ENCODE measurements at regions not wholly inside any gene's neighbourhood (a gene's known extent, or its start where the extent isn't known, plus 50 kb on each side); places are given as distances from the start of the nearest gene placed in this dataset.

DNA sequence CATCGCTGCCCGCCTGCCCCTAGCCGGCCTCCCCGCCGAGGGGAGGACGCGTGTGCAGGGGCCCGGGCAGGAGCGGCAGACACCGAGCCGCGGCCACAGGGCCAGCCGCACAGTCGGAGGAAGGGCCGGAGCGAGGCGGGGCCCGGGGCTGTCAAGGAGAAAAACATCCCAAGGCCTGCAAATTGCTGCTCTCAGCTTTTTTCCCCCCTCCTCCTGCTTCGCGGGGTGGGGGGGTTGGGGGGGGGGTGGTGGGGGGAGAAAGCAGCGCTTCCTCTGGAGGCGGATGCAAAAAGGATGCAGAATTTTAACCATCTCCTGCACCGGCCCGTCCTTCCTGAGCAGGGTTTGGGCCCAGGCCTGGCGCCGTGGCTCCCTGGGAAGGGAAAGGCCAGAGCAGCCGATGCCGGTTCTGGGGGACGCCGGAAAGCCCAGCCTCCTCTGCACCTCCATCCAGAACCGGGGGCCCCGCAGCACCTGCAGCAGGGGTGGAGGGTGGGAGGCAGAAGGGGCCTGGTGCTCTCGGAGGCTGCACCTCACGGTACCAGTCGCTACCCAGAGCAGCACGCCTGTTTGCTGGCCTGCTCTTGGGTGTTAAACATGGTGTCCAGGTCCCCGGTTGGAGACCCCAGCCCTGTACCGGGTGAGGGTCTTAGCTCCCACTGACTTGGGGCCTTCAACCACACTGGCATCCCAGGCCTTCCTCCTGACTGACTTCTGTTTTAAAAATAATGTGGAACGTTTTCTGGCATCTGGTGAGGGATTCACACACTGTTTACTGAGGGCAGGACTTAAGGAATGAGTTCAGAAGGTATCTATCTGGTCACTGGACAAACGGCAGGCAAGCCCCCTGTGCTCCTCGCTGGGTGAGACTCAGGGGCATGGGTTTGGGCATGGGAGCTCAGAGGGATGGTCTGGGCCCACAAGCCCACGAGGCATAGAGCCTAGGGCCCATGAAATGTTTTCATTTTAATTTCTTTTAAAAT is 77.4 kb upstream of the WNT7B start:
- DNase-seq, result peak in 1 of 2 experiments; percentile 51

GRCh38 chr22:46055181-46055875 is 78.4 kb upstream of the WNT7B start:
- peak in 1 of 2 experiments; percentile 27 for DNase-seq

- DNase-seq, result no peak
These were observed 79.1 kb upstream of the WNT7B start for GRCh38 chr22:46055911-46056545.

DNA sequence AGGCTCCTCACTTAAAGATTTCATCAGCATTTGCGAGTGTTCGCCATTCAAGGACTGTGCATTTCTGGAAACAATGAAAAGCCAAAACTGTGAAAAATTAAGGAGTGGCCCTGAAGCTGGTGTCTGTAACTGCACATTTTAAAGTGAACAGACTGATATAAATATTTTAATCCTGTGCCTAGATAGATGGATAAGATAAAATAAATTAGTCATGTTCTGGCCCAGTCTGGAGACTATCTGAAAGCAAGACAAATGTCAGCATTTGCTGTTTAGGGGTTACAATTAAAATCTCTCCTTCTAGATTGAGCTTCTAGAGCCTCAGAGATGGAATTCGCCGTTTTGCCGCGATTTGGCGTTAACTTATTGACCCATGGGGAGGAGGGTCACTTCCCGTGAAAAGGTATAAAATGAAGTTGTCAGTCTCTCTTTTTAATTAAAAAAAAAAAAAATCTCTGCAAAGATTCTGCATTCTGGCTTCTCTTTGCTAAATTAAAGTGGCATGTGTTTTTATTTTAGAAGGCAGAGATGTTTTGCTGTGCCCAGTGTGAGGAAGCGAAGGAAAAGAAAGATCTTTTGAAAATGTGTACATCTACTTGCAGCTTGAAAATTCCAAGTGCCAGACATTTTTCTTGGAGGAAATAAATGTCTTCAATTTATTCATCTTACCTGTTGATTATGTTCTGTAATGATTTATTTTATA is 79.7 kb upstream of the WNT7B start:
- DNase-seq, result no peak

DNA sequence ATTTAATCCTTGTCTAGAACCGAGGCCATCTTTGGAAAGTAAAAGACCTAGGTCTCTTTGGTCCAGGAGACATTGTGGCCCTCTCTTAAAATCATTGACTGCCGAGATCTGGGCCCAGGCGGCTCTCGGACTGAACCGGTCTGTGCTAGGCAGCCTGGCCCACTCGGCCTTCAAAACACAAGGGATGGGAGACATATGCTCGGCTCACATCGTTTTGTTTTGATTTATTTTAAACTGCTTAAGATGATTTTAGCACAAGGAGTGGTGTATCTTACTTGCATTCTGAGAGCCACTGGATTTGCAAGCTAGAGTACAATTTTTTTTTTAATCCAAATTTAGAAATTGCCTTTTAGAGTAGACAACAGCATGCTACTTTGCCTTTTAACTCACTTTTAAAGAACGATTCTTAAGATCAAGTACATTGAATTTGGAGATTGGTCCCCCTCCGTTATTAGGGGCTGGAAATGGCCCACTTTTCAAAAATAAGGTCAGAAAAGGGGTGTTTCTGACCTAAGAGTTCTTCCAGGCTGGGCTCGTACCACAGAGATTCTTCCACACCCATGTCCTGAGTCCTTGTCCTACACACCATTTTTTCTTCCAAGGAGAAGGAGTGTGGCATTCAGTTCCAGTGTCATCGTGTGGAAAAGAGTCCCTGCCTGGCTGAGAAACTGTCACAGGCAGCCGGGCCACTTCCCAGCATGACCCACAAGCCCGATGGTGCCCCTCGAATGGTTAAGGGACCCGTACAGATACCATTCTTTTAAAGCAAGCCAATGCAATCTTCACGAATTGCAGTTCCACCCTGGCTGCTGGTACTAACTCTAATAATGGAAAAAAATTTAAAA is 80.5 kb upstream of the WNT7B start:
- no peak for DNase-seq

- DNase-seq, result peak in 1 of 2 experiments; percentile 43
These were observed 81.1 kb upstream of the WNT7B start for GRCh38 chr22:46058091-46058420.

DNA sequence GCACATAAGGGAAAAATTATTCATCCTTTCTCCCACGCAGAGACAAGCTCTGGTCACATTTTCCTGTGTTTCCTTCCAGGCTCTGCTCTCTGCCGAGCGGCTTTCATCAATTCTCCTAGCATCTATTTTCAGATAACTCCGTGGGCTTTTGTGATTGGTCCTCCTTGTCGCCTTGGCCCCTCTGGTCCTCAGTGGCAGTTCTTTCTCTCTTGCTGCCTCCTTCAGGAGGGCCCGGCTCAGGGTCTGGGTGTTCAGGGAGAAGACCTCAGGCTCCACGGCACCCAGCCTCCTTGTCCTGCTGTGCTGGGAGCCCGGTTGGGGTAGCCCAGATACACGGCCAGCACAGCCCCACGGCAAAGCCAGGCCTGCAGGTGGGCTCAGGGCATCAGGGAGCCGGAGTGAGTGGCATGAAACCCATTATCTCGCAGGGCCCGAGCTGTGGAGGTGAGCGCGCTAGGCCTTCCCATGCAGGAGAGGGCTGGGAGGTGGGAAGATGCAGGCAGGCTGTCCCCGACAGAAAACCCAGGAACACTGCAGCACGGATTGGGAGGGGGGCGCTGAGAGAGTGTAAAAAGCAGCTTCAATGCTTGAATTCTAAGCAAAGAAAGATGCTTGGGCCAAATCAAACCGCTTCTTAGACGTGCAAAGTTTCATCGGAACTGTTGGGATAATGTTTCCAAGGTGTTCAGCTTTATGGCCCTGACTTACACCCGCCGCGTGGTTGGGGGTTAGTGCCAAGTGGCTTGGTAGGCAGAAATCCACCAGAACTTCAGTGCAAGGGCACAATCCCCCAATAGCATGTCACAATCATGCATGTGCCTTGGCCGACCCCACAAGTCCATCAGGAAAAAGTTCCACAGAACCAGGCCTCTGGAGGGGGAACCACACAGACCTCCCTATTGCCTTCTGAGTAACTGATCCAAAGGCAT is 81.9 kb upstream of the WNT7B start:
- no peak for DNase-seq

- DNase-seq, result no peak
These were observed 83.5 kb upstream of the WNT7B start for GRCh38 chr22:46060292-46061123.

- no peak for DNase-seq
These were observed 84.2 kb upstream of the WNT7B start for GRCh38 chr22:46061124-46061500.

DNA sequence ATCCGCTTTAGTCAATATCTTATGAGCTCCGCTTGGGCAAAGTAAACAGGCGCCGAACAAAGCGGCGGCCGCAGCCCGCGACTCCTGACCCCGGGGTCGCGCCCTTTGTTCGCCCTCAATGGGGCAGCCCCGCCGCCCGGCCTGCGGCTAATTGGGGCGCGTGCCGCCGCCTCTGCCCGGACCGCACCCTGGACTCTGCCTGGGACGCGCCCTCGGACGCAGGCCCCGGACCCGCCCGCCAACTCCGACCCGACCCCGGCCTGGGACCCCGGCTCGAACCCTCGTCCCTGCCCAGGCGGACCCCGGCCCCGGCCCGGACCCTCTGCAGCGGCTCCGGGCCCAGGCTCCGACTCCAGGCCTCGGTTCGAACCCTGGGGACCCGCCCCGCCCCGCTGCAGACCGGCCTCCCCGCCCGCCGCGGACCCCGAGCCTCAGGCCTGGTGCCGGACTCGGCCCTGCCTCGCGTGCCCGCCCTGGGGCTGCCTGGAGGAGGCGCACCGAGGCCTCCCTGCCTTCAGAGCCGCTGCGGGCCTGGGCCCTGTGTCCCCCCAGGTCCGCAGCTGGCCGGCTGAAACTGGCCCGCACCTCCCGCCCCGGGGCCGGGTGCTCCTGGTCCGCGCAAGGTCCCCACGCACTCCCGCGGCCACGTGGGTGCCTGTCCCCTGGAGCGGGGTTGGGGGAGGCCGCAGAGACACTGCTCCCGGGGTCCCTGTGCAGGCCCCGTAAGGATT is 84.7 kb upstream of the WNT7B start:
- DNase-seq, result no peak

GRCh38 chr22:46062232-46062615 is 85.3 kb upstream of the WNT7B start:
- no peak for DNase-seq

DNA sequence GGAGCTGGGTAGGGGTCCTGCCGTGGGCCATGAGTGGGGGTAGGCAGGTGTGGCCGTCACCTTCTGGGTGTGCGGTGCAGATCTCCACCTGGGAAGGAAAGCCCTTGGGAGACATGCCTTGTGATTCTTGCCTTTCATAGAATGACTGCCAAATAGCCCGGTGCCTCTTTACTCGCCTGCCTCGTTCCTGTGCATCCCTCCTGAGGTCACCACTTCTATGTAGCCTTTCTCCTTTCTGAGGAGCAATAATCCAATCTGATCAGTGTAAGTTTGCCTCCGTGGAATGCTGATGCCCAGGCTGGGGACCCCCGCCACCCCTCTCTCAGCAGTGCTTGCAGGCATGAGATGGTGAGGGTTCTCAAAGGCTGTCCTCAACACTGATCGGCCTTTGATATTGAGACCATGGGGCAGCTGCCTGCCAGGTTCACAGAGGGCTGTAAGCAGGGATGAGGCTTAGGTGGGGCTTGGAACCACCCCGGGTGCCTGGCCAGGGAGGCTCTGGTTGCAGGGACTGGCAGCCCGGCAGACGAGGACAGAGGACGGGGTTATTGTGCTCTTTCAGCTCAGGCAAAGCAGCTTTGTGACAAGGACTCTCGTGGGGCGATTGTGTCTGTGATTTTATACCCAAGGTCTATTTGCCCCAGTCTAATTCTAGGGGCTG is 86.1 kb upstream of the WNT7B start:
- no peak for DNase-seq

- no peak for DNase-seq
These were observed 86.5 kb upstream of the PPARA start for GRCh38 chr22:46063846-46064227.

DNA sequence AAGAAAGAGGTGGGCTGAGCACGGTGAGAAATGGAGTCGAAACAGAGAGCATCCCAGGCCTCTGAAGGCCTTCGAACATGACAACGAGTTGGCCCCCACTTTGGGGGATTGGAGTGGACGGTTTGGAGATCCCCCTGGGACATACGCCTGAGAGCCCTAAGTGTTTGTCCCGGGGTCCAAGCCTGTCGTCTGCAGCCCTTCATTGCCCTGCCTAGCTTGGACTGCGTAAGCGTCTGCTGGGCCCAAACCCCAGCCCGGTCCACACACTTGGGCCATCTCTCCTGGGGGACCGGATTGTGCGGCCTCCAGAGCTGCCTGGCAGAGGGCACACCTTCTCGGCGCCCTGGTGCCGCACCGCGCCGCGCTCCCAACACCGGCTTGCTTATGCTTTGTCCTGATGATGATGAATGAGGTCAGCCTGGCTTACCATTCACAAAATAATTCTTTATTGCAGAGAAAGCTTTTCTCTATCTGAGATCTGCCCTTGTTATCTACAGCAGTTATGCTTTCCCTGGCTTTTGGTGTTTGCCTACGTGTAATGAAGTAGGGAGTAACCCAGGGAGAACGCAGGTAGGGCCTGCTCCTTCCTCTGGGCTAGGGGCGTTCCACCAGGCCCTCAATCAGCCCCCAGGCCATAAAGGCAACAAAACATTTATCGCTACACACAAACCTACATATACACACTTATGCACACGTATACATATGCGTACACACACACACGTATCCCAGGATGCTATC is 85.9 kb upstream of the PPARA start:
- no peak for DNase-seq

DNA sequence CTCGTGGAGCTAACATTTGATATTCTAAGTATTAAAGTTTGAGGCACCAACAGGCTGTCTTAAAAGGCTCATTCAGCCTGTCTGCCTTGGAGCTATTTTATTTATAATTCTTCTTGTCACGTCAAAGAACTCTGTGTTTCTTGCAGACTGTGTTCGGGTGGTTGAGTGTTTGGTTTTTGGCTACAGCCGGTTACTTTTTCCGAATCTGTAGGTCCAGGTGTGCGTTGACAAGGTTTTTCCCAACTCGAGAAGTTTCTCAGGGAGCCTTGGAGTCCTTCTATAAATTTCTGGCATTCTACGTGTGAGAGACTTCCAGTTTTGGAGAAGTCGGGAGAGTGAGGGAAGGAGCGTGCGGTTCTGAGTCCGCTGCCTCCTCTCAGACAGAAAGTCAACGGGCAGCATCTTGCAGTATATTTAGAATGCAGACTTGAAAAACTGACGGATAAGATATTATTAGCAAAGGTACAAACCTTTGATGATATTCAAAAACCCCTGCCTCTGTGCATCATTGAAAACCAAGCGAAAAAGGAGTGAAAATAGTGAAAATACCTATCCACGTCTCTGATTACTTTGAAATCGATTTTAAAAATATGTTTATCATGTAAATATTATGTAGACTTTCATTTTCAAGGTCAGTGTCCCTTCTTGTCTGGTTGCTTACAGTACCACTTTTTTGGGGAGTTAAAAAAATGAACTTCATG is 85.2 kb upstream of the PPARA start:
- DNase-seq, result no peak

DNA sequence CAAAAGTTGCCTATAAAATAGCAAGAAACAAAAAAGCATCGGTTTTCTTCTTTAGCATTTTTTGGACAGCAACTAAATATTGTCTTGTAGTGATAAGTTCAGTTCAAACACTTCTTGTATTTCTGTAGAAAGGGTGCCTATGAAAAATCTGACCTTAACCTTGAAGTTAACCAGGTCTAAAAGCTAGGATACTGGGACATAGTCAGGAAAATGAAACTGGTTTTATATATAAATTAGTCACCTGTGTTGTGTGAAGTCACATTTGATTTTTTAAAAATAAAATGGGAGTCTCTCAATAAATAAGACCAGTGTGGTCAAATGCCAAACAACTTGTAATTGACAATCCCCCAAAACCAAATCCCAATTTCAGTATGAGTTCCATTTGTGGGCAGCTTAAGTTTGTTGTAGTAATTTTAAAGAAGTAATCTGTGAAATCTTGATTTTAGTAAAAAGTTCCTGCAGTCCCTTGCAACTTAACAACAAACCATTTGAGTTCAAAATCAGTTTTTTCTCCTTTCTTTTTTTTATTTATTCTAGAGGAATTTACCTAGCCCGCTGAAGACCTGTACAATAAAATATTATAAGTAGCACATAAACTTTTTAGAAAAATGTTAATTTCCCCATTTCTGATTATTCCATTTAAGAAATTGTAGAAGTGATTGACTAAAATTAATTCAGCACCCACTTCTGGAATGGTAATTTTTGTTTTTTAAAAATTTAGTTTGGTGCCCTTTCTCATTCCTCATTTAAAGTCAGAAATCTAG is 84.5 kb upstream of the PPARA start:
- no peak for DNase-seq

GRCh38 chr22:46066691-46067090 is 83.6 kb upstream of the PPARA start:
- DNase-seq, result no peak
